Upper lobe of left lung (tissue), 4 donors: ENCODE measurements at regions not wholly inside any gene's neighbourhood (a gene's known extent, or its start where the extent isn't known, plus 50 kb on each side); places are given as distances from the start of the nearest gene placed in this dataset.

Experiments
- CTCF ChIP-seq, 6 experiments: fragments of 450-650 bp in 4 of 6; fragments of 200-600 bp in 2 of 6; sonication (generic) in 2 of 6; IDR thresholded peaks; one replicate each; pipeline ENCODE4 v1.5.1; 2016 to 2019; ENCODE audit warnings: antibody characterized with exemption in 6 of 6
- EP300 ChIP-seq, 4 donors: sonication (generic); formaldehyde crosslinking; IDR thresholded peaks; one replicate each; pipeline ENCODE4 v1.5.1; 2017; ENCODE audit warnings: antibody characterized with exemption in 4 of 4, control low read depth in 2 of 4

DNA sequence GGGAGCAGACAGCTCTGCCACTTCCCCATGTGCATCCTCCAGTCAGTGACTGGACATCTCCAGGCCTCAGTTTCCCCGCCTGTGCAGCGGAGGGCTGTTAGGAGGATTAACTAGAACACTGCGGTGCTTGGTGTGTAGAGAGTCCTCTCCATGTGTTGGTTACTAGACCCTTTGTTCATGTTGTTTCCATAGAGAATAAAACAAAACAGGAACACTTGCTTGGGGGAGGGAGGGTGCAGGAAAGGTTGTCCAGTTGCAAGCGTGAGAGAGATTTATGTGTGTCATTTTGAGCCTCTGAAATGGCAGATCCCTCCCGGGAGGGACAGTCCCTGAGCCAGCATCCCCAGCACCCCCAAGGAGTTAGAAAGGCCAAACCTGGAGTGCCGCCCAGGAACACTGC lies 184.0 kb upstream of the LYSMD4 start:
- TF ChIP-seq CTCF (IDR thresholded peaks at IDR 0.05) (no peak), EP300 (IDR thresholded peaks at IDR 0.05) (no peak)
